ENCODE measurements at regions not wholly inside any gene's neighbourhood (a gene's known extent, or its start where the extent isn't known, plus 50 kb on each side); places are given as distances from the start of the nearest gene placed in this dataset.

- no peak for TF ChIP-seq REST (IDR thresholded peaks at IDR 0.05; ENCODE audit: insufficient read depth in 1 of 2, low read depth in 2 of 2, low read length in 1 of 2)
- TF ChIP-seq CTCF (IDR thresholded peaks at IDR 0.05) = no peak
- no peak for TF ChIP-seq POLR2AphosphoS5 (IDR thresholded peaks at IDR 0.05; ENCODE audit: low read depth, low read length)
- no peak for TF ChIP-seq SIN3A (IDR thresholded peaks at IDR 0.05; ENCODE audit: borderline replicate concordance, insufficient read depth, low read depth, low read length)
- no peak for TF ChIP-seq TCF7L2 (IDR thresholded peaks at IDR 0.05; ENCODE audit: low read depth, low read length)
These were observed 139.7 kb upstream of the CPNE4 start for GRCh38 chr3:132174500-132174899.

Measured in Panc1 (cell line).